GM12873 (cell line): ENCODE measurements at regions not wholly inside any gene's neighbourhood (a gene's known extent, or its start where the extent isn't known, plus 50 kb on each side); places are given as distances from the start of the nearest gene placed in this dataset.

Experiments
- TF ChIP-seq, protein P1 (sequence below): IDR thresholded peaks from 2 replicates; pipeline ENCODE4 v1.5.1; 2012; ENCODE audit warnings: low read depth, mild to moderate bottlenecking, moderate library complexity, low read length, control low read depth; ENCODE audit not compliant: insufficient read depth; ENCODE audit errors: missing control alignments

GRCh38 chr20:60559462-60559861 lies 601.2 kb downstream of the CDH26 start:
- TF ChIP-seq, protein P1, sequence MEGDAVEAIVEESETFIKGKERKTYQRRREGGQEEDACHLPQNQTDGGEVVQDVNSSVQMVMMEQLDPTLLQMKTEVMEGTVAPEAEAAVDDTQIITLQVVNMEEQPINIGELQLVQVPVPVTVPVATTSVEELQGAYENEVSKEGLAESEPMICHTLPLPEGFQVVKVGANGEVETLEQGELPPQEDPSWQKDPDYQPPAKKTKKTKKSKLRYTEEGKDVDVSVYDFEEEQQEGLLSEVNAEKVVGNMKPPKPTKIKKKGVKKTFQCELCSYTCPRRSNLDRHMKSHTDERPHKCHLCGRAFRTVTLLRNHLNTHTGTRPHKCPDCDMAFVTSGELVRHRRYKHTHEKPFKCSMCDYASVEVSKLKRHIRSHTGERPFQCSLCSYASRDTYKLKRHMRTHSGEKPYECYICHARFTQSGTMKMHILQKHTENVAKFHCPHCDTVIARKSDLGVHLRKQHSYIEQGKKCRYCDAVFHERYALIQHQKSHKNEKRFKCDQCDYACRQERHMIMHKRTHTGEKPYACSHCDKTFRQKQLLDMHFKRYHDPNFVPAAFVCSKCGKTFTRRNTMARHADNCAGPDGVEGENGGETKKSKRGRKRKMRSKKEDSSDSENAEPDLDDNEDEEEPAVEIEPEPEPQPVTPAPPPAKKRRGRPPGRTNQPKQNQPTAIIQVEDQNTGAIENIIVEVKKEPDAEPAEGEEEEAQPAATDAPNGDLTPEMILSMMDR: no peak

DNA sequence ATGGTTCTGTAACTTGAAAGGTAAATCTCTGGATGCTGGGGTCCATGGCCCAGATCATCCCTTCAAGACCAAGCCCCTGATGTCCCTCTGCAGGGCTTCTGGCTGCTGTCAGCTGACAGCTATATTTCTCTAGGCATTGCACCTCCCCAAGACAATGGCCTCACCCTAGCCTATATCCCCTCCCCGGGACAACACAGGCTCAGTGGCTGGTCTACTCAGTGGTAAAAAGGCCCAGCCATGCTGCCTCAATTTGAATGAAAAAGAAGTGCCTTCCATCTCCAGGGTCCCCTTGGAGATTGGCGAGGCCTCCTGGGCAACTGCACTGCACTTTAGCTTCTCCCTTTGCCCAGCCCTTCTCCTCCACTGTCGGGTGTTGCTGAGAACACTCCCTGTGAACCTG lies 602.8 kb downstream of the CDH26 start:
- TF ChIP-seq, protein P1: no peak

DNA sequence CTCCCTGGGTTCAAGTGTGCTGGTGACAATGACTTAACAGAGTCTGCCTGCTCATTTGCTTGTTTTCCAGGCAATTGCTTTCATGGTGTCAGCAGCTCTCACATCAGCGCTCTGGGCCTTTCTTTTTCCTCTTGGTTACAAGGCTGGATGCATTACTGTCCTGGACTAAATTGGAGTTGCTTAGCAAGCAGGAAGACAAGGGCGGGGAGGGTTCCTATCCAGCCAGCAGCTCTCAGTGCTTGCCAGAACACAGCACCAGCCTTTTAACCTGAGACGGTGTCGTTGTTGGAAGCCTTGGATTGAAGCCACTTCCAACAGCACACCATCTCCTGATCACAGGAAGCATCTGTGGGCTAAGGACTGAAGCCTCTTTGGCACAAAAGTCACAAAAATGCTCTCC lies 606.9 kb downstream of the CDH26 start:
- TF ChIP-seq, protein P1: no peak

DNA sequence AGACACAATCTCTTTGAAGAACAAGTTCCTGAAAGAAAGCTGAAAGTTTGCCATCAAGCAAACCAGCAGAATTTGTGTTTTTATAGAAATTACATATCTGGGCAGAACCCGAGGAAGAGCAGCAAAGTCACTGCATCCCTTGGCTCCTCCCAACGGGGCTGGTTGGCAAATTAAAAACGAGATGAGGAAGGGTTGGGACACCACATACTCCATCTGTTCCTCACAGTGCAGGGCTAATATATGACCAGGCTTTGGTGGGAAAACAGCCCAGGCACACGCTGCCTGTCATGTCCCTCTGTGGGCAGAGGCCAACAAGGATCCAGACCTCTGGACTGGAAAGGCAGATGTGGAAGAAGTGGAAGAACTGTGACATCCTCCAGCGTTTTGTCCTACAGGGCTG lies 607.3 kb downstream of the CDH26 start:
- TF ChIP-seq, protein P1: no peak

- TF ChIP-seq, protein P1: no peak
These were observed 610.9 kb downstream of the CDH26 start for GRCh38 chr20:60569116-60569515.

DNA sequence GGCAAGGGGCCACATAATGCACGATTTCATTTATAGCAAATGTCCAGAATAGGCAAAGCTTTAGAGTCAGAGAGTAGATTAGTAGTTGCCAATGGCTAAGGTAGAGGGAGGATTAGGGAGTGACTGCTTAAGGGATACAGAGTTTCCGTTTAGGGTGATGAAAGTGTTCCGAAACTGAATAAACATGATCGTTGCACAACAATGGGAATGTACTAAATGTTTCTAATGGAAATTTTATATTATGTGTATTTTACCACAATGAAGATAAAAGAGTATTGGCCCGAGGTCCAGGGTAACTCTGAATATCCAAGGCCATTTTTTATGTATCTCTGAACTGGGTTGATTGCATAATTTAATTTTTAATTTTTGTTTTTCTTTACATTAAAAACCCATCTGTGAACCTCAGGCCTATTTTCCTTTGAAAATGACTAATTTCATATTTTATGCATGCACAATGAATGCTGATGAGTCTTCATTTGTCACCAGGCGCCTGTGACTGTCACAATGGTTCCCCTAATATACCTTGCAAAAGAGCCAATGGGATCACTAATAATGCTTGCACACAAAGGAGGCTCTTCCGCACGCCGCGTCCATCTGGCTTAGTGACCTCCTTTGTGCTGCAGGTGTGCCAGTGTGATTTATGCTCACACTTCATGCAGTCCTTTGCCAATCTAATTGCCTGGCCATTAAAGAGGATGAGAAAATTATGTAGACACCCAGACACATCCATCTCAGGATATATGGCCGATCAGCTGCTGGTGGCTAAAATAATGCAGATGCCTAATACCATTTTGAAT lies 612.5 kb downstream of the CDH26 start:
- TF ChIP-seq, protein P1: no peak

- TF ChIP-seq, protein P1: no peak
These were observed 614.9 kb downstream of the CDH26 start for GRCh38 chr20:60573003-60573680.
